NB4 (cell line): ENCODE measurements at regions not wholly inside any gene's neighbourhood (a gene's known extent, or its start where the extent isn't known, plus 50 kb on each side); places are given as distances from the start of the nearest gene placed in this dataset.

Experiments used
- DNase-seq: peaks from one replicate; pipeline ENCODE4 v3.0.0; 2010; ENCODE audit warnings: low read depth
- H3K4me3 ChIP-seq: one replicate; pipeline ENCODE4 v1.5.1; 2011; ENCODE audit warnings: mild to moderate bottlenecking, low read depth, low read length, moderate library complexity
- MAX ChIP-seq: IDR thresholded peaks from 2 replicates; pipeline ENCODE4 v1.6.1; 2011; ENCODE audit warnings: low read depth, low read length
- MYC ChIP-seq: IDR thresholded peaks from 2 replicates; pipeline ENCODE4 v1.6.1; 2011; ENCODE audit warnings: low read depth, low read length
- POLR2A ChIP-seq: IDR thresholded peaks from 2 replicates; pipeline ENCODE4 v1.6.1; 2011; ENCODE audit warnings: mild to moderate bottlenecking; ENCODE audit not compliant: insufficient read length; ENCODE audit errors: extremely low read depth
- TF ChIP-seq, protein P1 (sequence below): IDR thresholded peaks from one replicate; pipeline ENCODE4 v1.5.1; 2012; ENCODE audit warnings: low read depth, low read length

GRCh38 chr6:145306489-145306888 lies 428.8 kb downstream of the EPM2A start:
- no peak for DNase-seq
- TF ChIP-seq POLR2A (no peak), MYC (no peak), MAX (no peak)
- TF ChIP-seq, protein P1, sequence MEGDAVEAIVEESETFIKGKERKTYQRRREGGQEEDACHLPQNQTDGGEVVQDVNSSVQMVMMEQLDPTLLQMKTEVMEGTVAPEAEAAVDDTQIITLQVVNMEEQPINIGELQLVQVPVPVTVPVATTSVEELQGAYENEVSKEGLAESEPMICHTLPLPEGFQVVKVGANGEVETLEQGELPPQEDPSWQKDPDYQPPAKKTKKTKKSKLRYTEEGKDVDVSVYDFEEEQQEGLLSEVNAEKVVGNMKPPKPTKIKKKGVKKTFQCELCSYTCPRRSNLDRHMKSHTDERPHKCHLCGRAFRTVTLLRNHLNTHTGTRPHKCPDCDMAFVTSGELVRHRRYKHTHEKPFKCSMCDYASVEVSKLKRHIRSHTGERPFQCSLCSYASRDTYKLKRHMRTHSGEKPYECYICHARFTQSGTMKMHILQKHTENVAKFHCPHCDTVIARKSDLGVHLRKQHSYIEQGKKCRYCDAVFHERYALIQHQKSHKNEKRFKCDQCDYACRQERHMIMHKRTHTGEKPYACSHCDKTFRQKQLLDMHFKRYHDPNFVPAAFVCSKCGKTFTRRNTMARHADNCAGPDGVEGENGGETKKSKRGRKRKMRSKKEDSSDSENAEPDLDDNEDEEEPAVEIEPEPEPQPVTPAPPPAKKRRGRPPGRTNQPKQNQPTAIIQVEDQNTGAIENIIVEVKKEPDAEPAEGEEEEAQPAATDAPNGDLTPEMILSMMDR: no peak

GRCh38 chr6:145309842-145310535 lies 425.3 kb downstream of the EPM2A start:
- TF ChIP-seq MYC (no peak), MAX (no peak), POLR2A (no peak)
- TF ChIP-seq, protein P1: no peak
- H3K4me3 ChIP-seq: no peak overlapping the region
- DNase-seq: no peak

More at GRCh38 chr6:145306489-145306888, 428.8 kb downstream of the EPM2A start:
- H3K4me3 ChIP-seq: no peak overlapping the region

DNA sequence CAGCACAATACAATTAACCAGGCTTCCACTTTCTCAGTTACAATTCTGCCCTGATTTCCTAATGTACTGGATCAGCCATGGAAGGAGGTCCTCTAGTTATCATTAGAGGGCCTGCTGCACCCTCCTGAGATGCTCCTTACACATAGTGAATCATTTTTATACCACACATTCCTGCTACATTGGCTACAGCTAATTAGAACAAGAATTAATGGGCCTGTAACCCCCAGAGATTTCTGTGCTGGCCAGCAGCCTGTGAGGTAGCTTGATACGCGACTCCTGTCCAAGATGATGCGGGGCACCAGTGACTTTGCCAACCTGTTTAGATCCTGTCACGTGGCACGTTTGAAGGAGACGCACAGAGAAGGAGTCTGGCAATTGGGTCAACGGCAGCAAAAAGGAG lies 422.8 kb downstream of the EPM2A start:
- TF ChIP-seq MAX: no peak
- TF ChIP-seq POLR2A: no peak
- TF ChIP-seq, protein P1: no peak
- no peak for TF ChIP-seq MYC
- DNase-seq: no peak
- H3K4me3 ChIP-seq: no peak overlapping the region

DNA sequence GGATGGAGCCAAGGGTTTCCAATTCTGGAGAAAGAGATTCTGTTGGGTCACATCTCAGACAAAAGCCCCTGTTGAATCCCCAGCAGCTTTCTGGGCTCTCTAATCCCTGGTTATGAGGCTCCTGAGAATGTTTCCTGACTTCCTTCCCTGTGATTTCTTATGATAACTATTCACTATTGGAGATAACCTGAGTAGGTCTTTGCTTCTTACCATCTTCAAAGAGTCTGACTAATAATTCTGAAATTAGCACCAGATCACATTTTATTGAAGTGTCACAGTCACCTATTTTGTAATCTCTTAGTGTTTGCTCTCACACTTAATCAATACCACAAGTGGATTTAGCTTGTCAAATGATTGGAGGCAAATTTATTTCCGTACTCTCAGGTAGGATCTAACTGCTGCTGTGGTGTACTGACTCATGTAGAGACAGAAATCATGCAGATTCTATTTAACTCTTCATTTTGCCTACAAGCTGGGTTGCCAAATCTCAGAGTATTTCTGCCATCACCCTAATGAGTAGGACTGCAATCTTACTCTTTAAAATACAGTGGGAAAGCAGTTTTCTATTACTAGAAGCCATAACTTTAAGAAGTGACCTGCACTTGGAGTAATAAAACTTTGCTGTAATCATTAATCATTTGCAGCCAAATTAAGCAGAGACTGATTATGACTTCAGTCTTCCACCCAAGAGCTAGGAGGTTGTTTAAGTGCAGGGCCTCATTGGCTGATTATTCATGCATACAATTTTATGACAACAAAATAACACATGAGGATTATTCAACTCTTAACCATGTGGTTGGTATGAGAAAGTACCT lies 422.1 kb downstream of the EPM2A start:
- TF ChIP-seq, protein P1: no peak
- TF ChIP-seq MAX (no peak), MYC (no peak), POLR2A (no peak)
- H3K4me3 ChIP-seq: no peak overlapping the region
- DNase-seq: no peak

GRCh38 chr6:145315982-145316600 lies 419.2 kb downstream of the EPM2A start:
- H3K4me3 ChIP-seq: no peak overlapping the region
- no peak for DNase-seq
- TF ChIP-seq POLR2A (no peak), MYC (no peak), MAX (no peak)
- TF ChIP-seq, protein P1: no peak
